Heart left ventricle (tissue), 13 donors: ENCODE measurements at regions not wholly inside any gene's neighbourhood (a gene's known extent, or its start where the extent isn't known, plus 50 kb on each side); places are given as distances from the start of the nearest gene placed in this dataset.

Source experiments
- POLR2A ChIP-seq, 2 donors: fragments of 450-650 bp; IDR thresholded peaks; one replicate each; pipeline ENCODE4 v1.6.1; 2017; ENCODE audit warnings: antibody characterized with exemption in 2 of 2, mild to moderate bottlenecking in 2 of 2, moderate library complexity in 2 of 2
- TF ChIP-seq, protein P1 (sequence below), 12 donors: fragments of 200-600 bp; sonication (generic) in 4 of 12; IDR thresholded peaks; one replicate each; pipeline versions ENCODE4 v1.5.0 to v1.8.0; 2018 to 2022; ENCODE audit warnings: antibody characterized with exemption in 12 of 12, mild to moderate bottlenecking in 5 of 12
- donor health status: ischemic (EF 13 %, LVEDD 7.1; RV severe dilation, severe dysfunction).
- donor health status: DM: no; HTN: yes; CAD: no.
- donor health status: DM: no; HTN: no; CAD: no.
- donor health status: ischemic (EF 25% LVEDD 6.9; RV normal size, moderate dysfunction).
- donor health status: ischemic (EF 25% LVEDD 5.7; RV mildly dilated, moderate dysfunction).
- donor health status: ischemic (EF 35%, LVEDD 5.7; RV mildly dilated, moderate dysfunction).
- donor health status: nonischemic (EF 11% LVEDD 7.7; RV severe dilation, severe dysfunction).
- donor health status: DM: yes; HTN: yes; CAD: no.
- donor health status: PGD.
- donor health status: ischemic (EF 29% LVEDD 5.4; RV normal size, mild dysfunction).
- donor health status: nonischemic (EF 23%, LVEDD 6.1; RV moderate dilation, normal function).

- no peak for TF ChIP-seq POLR2A (IDR thresholded peaks at IDR 0.05)
- TF ChIP-seq, protein P1, sequence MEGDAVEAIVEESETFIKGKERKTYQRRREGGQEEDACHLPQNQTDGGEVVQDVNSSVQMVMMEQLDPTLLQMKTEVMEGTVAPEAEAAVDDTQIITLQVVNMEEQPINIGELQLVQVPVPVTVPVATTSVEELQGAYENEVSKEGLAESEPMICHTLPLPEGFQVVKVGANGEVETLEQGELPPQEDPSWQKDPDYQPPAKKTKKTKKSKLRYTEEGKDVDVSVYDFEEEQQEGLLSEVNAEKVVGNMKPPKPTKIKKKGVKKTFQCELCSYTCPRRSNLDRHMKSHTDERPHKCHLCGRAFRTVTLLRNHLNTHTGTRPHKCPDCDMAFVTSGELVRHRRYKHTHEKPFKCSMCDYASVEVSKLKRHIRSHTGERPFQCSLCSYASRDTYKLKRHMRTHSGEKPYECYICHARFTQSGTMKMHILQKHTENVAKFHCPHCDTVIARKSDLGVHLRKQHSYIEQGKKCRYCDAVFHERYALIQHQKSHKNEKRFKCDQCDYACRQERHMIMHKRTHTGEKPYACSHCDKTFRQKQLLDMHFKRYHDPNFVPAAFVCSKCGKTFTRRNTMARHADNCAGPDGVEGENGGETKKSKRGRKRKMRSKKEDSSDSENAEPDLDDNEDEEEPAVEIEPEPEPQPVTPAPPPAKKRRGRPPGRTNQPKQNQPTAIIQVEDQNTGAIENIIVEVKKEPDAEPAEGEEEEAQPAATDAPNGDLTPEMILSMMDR (IDR thresholded peaks at IDR 0.05): no peak
These were observed 581.1 kb upstream of the SEMA6D start for GRCh38 chr15:47136236-47136635.
